GM23338 (cell line): ENCODE measurements at regions not wholly inside any gene's neighbourhood (a gene's known extent, or its start where the extent isn't known, plus 50 kb on each side); places are given as distances from the start of the nearest gene placed in this dataset.

ENCODE experiments used
- ATAC-seq: fragments of 200-7000 bp; cut with Tn5 transposase; 3 replicates; pipeline ENCODE4 v1.9.1; 2020
- DNase-seq: peaks from one replicate; pipeline ENCODE4 v3.0.0-alpha.2; 2015; ENCODE audit warnings: low spot score
- H2AFZ ChIP-seq: fragments of 200-600 bp; sonication (generic); 2 replicates; pipeline ENCODE4 v1.8.0; 2016; ENCODE audit warnings: antibody characterized with exemption, mild to moderate bottlenecking, moderate library complexity
- H3F3A ChIP-seq: fragments of 200-600 bp; sonication (generic); replicated peaks from 2 replicates; pipeline ENCODE4 v1.8.0; 2017; ENCODE audit warnings: antibody characterized with exemption, mixed run types, low read depth
- H3K27ac ChIP-seq: fragments of 200-600 bp; sonication (generic); 2 replicates; pipeline ENCODE4 v1.6.1; 2016; ENCODE audit warnings: low read depth
- H3K27me3 ChIP-seq: fragments of 200-600 bp; sonication (generic); 2 replicates; pipeline ENCODE4 v1.8.0; 2016; ENCODE audit warnings: mild to moderate bottlenecking, mixed run types, moderate library complexity; ENCODE audit not compliant: insufficient read depth
- H3K36me3 ChIP-seq: fragments of 200-600 bp; sonication (generic); 2 replicates; pipeline ENCODE4 v1.8.0; 2016; ENCODE audit warnings: mild to moderate bottlenecking; ENCODE audit not compliant: insufficient read depth
- H3K4me1 ChIP-seq: fragments of 200-600 bp; sonication (generic); 2 replicates; pipeline ENCODE4 v1.8.0; 2016; ENCODE audit warnings: mild to moderate bottlenecking, moderate library complexity; ENCODE audit not compliant: insufficient read depth
- H3K4me2 ChIP-seq: fragments of 200-600 bp; sonication (generic); 2 replicates; pipeline ENCODE4 v1.7.1; 2017; ENCODE audit warnings: mixed run types
- H3K4me3 ChIP-seq: fragments of 200-600 bp; sonication (generic); 2 replicates; pipeline ENCODE4 v1.6.1; 2016; ENCODE audit warnings: mixed run types
- H3K79me2 ChIP-seq: fragments of 200-600 bp; sonication (generic); replicated peaks from 2 replicates; pipeline ENCODE4 v1.8.0; 2017; ENCODE audit warnings: mild to moderate bottlenecking; ENCODE audit not compliant: insufficient read depth
- H3K9me2 ChIP-seq: fragments of 200-600 bp; sonication (generic); 2 replicates; pipeline ENCODE4 v1.8.0; 2017; ENCODE audit not compliant: insufficient read depth
- H4K20me1 ChIP-seq: fragments of 200-600 bp; sonication (generic); replicated peaks from 2 replicates; pipeline ENCODE4 v1.8.0; 2017; ENCODE audit warnings: mild to moderate bottlenecking; ENCODE audit not compliant: insufficient read depth
- H3K27ac Mint-ChIP-seq: 2 replicates; pipeline ENCODE4 v1.8.0; 2020; ENCODE audit warnings: inconsistent platforms, mild to moderate bottlenecking, moderate library complexity, mixed read lengths
- H3K27me3 Mint-ChIP-seq: 3 replicates; pipeline ENCODE4 v1.8.0; 2022; ENCODE audit warnings: low read depth, mild to moderate bottlenecking, moderate library complexity, mixed read lengths, inconsistent platforms; ENCODE audit not compliant: insufficient read depth, poor library complexity
- H3K36me3 Mint-ChIP-seq: 3 replicates; pipeline ENCODE4 v1.8.0; 2021; ENCODE audit warnings: low read depth, mild to moderate bottlenecking, inconsistent platforms, moderate library complexity, mixed read lengths
- H3K4me1 Mint-ChIP-seq: 3 replicates; pipeline ENCODE4 v1.8.0; 2020; ENCODE audit warnings: mild to moderate bottlenecking, inconsistent platforms, mixed read lengths
- H3K4me3 Mint-ChIP-seq: 3 replicates; pipeline ENCODE4 v1.8.0; 2021; ENCODE audit warnings: moderate library complexity, mild to moderate bottlenecking, inconsistent platforms, mixed read lengths
- H3K9me3 Mint-ChIP-seq: 3 replicates; pipeline ENCODE4 v1.8.0; 2020; ENCODE audit warnings: moderate library complexity, mild to moderate bottlenecking, inconsistent platforms, mixed read lengths
- CREB1 ChIP-seq: fragments of 250-450 bp; sonication (Bioruptor Pico); IDR thresholded peaks from 2 replicates; pipeline ENCODE4 v1.5.0; 2020; ENCODE audit warnings: low read depth, mild to moderate bottlenecking, moderate library complexity
- CTCF ChIP-seq, 2 experiments: fragments of 200-600 bp in 1 of 2; sonication (generic) in 1 of 2; conservative IDR thresholded peaks; 2 replicates each; pipeline versions ENCODE4 v1.5.1 to v1.6.1; 2016 to 2017; ENCODE audit warnings: antibody characterized with exemption in 2 of 2, low read depth in 2 of 2, mild to moderate bottlenecking in 2 of 2, moderate library complexity in 1 of 2
- ETS1 ChIP-seq: IDR thresholded peaks from 2 replicates; pipeline ENCODE4 v1.6.1; 2016; ENCODE audit warnings: antibody characterized with exemption
- EZH2 ChIP-seq: fragments of 200-600 bp; sonication (generic); IDR thresholded peaks from one replicate; pipeline ENCODE4 v1.8.0; 2017; ENCODE audit warnings: antibody characterized with exemption, mild to moderate bottlenecking, low read depth; ENCODE audit not compliant: unreplicated experiment
- EZH2phosphoT487 ChIP-seq: fragments of 200-600 bp; sonication (generic); IDR thresholded peaks from one replicate; pipeline ENCODE4 v1.8.1; 2018; ENCODE audit warnings: antibody characterized with exemption; ENCODE audit not compliant: unreplicated experiment
- JUNB ChIP-seq: IDR thresholded peaks from one replicate; pipeline ENCODE4 v1.6.1; 2016; ENCODE audit warnings: antibody characterized with exemption; ENCODE audit not compliant: unreplicated experiment
- NANOG ChIP-seq: IDR thresholded peaks from 2 replicates; pipeline ENCODE4 v1.6.1; 2016; ENCODE audit warnings: antibody characterized with exemption, borderline replicate concordance
- POLR2AphosphoS5 ChIP-seq: IDR thresholded peaks from 2 replicates; pipeline ENCODE4 v1.6.1; 2016; ENCODE audit warnings: antibody characterized with exemption, low read depth
- REST ChIP-seq: IDR thresholded peaks from one replicate; pipeline ENCODE4 v1.6.1; 2018; ENCODE audit warnings: antibody characterized with exemption; ENCODE audit not compliant: unreplicated experiment
- STAT1 ChIP-seq: IDR thresholded peaks from one replicate; pipeline ENCODE4 v1.6.1; 2016; ENCODE audit warnings: antibody characterized with exemption; ENCODE audit not compliant: unreplicated experiment
- ZNF114 ChIP-seq: fragments of 250-450 bp; sonication (Bioruptor Pico); IDR thresholded peaks from 2 replicates; pipeline ENCODE4 v1.5.0; 2020; ENCODE audit warnings: mild to moderate bottlenecking, moderate library complexity
- ZNF331 ChIP-seq: fragments of 250-450 bp; sonication (Bioruptor Pico); IDR thresholded peaks from 2 replicates; pipeline ENCODE4 v1.5.0; 2020; ENCODE audit warnings: low read depth, mild to moderate bottlenecking, moderate library complexity
- ZNF462 ChIP-seq: fragments of 250-450 bp; sonication (Bioruptor Pico); IDR thresholded peaks from 2 replicates; pipeline ENCODE4 v1.5.0; 2020; ENCODE audit warnings: mild to moderate bottlenecking, moderate library complexity

- Histone ChIP-seq H4K20me1 (no peaks in the 10 kb centered on the region), H3K4me3 (peak overlapping the region; percentile 73), H3K9me2 (no peaks in the 10 kb centered on the region), H3K79me2 (no peaks in the 10 kb centered on the region), H3K4me1 (peaks cover 9% of the 10 kb centered on the region), H3K4me2 (peak overlapping the region; percentile 72), H3K27ac (no peak overlapping the region), H3F3A (no peaks in the 10 kb centered on the region), H2AFZ (peak overlapping the region; percentile 94), H3K27me3 (peaks cover 21% of the 10 kb centered on the region), H3K36me3 (no peaks in the 10 kb centered on the region)
- ATAC-seq (no peak), DNase-seq (no peak)
- peaks cover 12% of the 10 kb centered on the region for H3K27me3 Mint-ChIP-seq
- H3K36me3 Mint-ChIP-seq = no peaks in the 10 kb centered on the region
- TF ChIP-seq CTCF (conservative IDR thresholded peaks at IDR 0.05; ENCODE audit: low read depth in 2 of 2) (no peak), ZNF114 (CRISPR knock-in tag) (no peak), ZNF462 (no peak), EZH2phosphoT487 (no peak), CREB1 (CRISPR knock-in tag) (no peak), JUNB (no peak), STAT1 (no peak), ZNF331 (CRISPR knock-in tag) (no peak), ETS1 (no peak), REST (no peak), NANOG (no peak), POLR2AphosphoS5 (no peak), EZH2 (no peak)
- H3K4me3 Mint-ChIP-seq = peak overlapping the region; percentile 78
- no peak overlapping the region for H3K27ac Mint-ChIP-seq
- H3K4me1 Mint-ChIP-seq = peaks cover 9% of the 10 kb centered on the region; the same call in 2 of the 3 replicates
- H3K9me3 Mint-ChIP-seq = no peaks in the 10 kb centered on the region
Observed at GRCh38 chr6:28615616-28615954, 89.9 kb downstream of the GPX5 start.
